GM18508 (cell line): ENCODE measurements at regions not wholly inside any gene's neighbourhood (a gene's known extent, or its start where the extent isn't known, plus 50 kb on each side); places are given as distances from the start of the nearest gene placed in this dataset.
A peak's percentile ranks its signal among the peaks of the same experiment; 100 is the strongest.
"Not testable (repeated sequence)": the region's sequence is repeated elsewhere in the genome, so short reads cannot be mapped to it uniquely, and the experiment has no call there.

Experiments
- ATAC-seq: cut with Tn5 transposase; IDR thresholded peaks from one replicate; pipeline ENCODE4 v1.9.1; 2021; ENCODE audit warnings: moderate number of reproducible peaks; ENCODE audit not compliant: insufficient read depth, unreplicated experiment

GRCh38 chrX:124181515-124181914 is 150.9 kb upstream of the TEX13D start:
- ATAC-seq: not testable (repeated sequence)

GRCh38 chrX:124190440-124190839 is 142.0 kb upstream of the TEX13D start:
- ATAC-seq: no peak

GRCh38 chrX:124194199-124194598 is 138.3 kb upstream of the TEX13D start:
- ATAC-seq: no peak

GRCh38 chrX:124194901-124195300 is 137.6 kb upstream of the TEX13D start:
- no peak for ATAC-seq

- no peak for ATAC-seq
Measured at GRCh38 chrX:124203311-124203710, 129.1 kb upstream of the TEX13D start.

GRCh38 chrX:124208660-124209059 is 123.8 kb upstream of the TEX13D start:
- no peak for ATAC-seq

DNA sequence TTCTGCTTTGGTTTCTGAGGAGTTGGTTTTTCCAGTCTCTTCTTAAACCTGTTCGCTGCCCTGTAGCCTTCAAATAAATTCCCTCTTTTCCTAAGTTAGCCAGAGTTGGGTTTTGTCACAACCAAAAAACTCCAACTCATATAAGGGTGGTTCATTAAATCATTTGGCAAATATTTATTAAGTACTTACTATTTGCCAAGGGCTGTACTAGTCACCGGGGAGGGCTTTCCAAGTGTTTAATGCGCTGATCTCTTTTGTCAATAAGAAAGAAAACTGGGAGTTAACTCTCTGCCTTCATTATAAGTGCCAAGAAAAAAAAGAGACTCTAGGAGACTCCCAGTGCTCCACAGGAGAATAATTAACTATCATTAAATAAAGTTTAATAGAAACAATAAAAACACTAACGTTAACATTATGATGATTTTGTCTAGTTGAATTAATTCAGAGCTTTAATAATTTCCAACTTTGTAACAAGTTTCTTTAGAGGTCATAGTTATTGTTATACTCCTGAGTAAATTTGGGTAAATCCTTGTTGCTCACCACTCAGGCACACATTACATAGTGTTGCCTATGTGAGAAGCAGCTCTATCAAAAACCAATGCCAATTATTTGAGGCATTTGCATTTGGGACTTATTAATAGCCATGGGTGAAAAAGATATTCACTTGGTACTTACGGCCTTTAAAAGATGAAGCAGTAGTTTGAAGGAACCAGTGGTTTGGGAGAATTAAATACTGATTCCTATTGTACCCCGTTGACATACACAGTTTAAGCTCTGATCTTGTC is 122.5 kb upstream of the TEX13D start:
- ATAC-seq: no peak

DNA sequence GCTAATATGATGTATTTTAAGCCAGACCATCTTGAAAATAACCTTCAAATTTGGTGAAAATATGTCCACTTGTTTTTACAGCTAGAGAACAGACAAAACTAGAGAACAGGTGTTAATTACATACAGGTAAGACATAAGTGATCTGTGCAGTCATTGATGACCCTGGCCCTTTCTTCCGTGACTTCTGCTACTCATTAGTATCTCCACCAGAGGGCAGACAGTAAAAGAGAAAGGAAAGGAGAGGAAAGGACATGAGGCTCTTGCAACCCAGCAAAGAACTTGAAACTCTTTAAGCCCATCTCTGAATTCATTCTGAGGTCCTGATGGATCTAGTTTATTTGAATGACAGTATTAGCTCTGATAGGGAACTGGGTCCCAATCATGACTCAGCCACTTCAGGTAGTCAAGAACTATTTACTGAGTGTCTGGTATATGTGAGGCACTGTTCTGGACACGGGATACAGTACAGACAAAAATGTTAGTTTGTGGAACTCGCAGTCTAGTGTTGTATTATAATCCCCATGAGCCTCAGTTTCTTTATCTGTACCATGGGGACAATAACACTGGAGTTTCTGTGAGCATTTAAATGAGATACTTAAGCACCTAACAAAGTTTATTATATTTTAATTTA is 121.0 kb upstream of the TEX13D start:
- ATAC-seq: peak; percentile 79

DNA sequence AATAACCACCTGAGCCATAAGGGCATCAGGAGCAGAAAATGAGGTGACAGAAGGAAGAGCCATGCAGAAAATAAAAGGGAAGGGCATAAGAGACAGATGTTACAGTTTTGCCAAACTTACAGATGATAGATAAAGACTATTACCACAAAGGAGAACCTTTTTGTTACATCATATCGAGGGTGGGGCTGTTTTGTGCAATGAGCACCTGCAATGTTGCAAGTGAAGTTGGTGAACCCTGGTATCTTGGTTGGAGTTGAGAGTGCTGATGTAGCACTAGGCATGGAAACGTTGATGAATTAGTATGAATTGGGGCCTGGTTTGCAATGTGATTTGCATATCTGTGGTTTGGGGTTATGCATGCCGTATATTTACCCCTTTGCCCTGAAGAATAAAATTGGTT is 119.8 kb upstream of the TEX13D start:
- ATAC-seq: no peak

GRCh38 chrX:124215786-124216185 is 116.7 kb upstream of the TEX13D start:
- no peak for ATAC-seq

DNA sequence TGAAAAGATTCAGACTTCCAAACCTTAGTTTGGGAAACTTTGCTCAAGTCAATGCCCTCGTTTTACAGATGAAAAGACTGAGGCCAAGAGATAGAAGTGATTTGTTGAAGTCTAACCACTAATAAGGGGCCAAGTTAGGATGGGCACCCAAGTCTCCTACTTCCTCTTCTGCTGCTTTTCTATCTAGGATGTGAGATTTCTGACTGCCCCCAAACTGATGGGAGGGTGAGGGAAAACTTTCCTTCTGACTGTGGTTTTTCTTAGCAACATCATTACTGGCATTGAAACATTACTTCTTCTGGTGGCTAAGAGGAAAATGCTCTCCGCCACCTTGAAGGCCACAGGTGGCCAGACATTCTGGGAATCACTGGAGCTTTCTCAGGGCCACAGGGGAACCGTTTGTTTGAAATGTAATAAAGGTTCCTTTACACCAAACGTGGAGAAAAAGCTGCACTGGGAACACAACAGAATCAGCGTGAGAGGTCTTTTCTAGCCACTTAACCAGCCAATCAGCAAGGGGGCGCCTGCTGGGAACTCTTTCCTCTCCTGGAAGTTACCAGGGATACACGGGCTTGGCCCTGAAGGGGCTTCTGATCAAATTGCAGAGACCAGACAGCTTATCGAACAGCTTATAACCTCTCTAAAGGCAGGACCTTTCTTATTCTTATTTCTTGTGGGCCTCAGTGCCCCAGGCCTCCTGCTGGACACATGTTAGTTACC is 115.9 kb upstream of the TEX13D start:
- no peak for ATAC-seq

GRCh38 chrX:124217304-124218251 is 114.9 kb upstream of the TEX13D start:
- peak; percentile 47 for ATAC-seq

- no peak for ATAC-seq
Measured at GRCh38 chrX:124223524-124223923, 108.9 kb upstream of the TEX13D start.

- ATAC-seq: no peak
Measured at GRCh38 chrX:124224528-124224927, 107.9 kb upstream of the TEX13D start.

GRCh38 chrX:124226129-124226528 is 106.3 kb upstream of the TEX13D start:
- ATAC-seq: no peak

DNA sequence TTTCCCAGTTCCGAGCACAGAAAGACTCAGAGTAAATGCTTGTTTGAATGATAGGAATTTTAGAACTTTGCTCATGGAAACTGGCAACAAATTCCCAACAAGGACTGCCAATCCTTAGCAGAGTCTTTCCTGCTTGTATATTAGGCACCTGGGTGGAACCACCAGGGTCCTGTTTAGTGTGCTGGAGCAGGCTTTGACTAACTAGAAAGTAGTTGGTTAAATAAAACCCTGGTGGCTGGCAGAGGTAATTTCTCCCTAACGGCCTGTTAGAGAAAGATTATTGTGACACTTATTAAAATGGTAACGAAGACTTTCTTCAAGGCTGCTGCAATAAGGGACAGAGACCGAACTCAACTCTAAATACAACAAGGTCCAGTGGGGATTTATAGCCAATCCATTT is 103.6 kb upstream of the TEX13D start:
- no peak for ATAC-seq

GRCh38 chrX:124229374-124229773 is 103.1 kb upstream of the TEX13D start:
- no peak for ATAC-seq

DNA sequence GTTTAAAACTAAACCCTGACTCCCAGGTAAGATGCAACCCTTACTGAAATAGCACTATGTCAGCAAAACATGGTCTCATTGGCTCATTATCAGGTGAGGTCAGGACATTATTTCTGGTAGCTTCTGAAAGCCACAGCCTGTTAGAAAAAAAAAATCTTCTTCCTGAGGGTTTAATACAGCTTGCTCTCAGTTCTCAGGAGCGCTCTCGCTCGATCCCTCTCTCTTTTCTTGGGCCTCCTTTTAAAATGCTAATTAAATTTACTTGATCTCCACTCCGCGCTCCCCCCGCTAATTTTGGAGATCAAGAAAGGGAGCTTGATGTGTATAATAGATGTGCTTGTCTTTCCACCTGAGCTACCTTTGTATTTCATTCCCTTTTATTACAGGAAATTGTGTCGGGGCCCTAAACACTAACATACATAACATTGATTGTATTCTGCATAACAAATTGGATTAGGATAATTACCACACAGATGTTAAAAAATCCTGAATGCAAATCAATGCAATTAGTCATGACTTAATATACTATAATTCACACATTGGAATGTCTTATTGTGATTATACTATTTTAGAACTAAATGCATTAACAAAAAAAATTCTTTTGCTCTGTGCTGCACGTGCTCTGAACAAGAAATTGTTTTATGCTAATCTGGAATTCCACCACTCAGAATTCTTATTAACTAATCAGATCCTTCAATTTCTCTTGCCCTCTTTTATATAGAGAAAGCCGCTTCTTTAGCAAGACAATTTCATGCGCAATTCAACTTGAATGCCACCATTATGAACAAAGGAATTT is 101.6 kb upstream of the TEX13D start:
- no peak for ATAC-seq

DNA sequence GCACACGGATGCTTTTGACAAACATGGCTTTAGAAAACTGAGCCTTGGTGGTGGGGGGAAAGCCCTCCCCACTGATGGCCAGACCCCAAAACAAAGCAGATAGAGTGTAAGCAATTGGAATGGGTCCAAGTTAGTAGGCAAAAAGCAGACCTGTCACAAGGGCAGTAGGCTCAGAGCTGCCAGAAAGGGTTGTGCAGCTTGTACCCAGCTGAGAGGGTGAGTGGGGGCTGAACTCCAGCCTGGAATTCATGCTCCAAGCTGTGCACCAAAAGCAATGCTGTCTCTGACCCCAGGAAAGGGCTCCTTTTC is 101.1 kb upstream of the TEX13D start:
- no peak for ATAC-seq
